Superior temporal gyrus (tissue), 1 donor: ENCODE measurements at regions not wholly inside any gene's neighbourhood (a gene's known extent, or its start where the extent isn't known, plus 50 kb on each side); places are given as distances from the start of the nearest gene placed in this dataset.
A peak's percentile ranks its signal among the peaks of the same experiment; 100 is the strongest.
"Not testable (repeated sequence)": the region's sequence is repeated elsewhere in the genome, so short reads cannot be mapped to it uniquely, and the experiment has no call there.

Experiments used
- DNase-seq: peaks from one replicate; pipeline ENCODE4 v3.0.0-alpha.2; 2016; ENCODE audit errors: extremely low spot score

GRCh38 chrY:20042993-20043392 is 298.5 kb upstream of the KDM5D start:
- DNase-seq, result no peak

GRCh38 chrY:20025676-20026075 is 281.1 kb upstream of the KDM5D start:
- no peak for DNase-seq

- DNase-seq, result not testable (repeated sequence)
Measured at GRCh38 chrY:19993410-19993809, 248.9 kb upstream of the KDM5D start.

GRCh38 chrY:19973012-19973411 is 228.5 kb upstream of the KDM5D start:
- DNase-seq, result no peak

GRCh38 chrY:19947702-19948101 is 203.2 kb upstream of the KDM5D start:
- no peak for DNase-seq

GRCh38 chrY:19899011-19899410 is 154.5 kb upstream of the KDM5D start:
- no peak for DNase-seq

- peak; percentile 46 for DNase-seq
Measured at GRCh38 chrY:19892076-19892964, 147.8 kb upstream of the KDM5D start.

- DNase-seq, result no peak
Measured at GRCh38 chrY:19882145-19882544, 137.6 kb upstream of the KDM5D start.

GRCh38 chrY:19869715-19870114 is 125.2 kb upstream of the KDM5D start:
- no peak for DNase-seq

- DNase-seq, result no peak
Measured at GRCh38 chrY:19869281-19869680, 124.8 kb upstream of the KDM5D start.

GRCh38 chrY:19868647-19869046 is 124.1 kb upstream of the KDM5D start:
- no peak for DNase-seq

GRCh38 chrY:19856474-19857135 is 112.1 kb upstream of the KDM5D start:
- no peak for DNase-seq

- DNase-seq, result no peak
Measured at GRCh38 chrY:19842972-19843371, 98.4 kb upstream of the KDM5D start.

- DNase-seq, result no peak
Measured at GRCh38 chrY:19824136-19824535, 79.6 kb upstream of the KDM5D start.

GRCh38 chrY:19818546-19818945 is 74.0 kb upstream of the KDM5D start:
- DNase-seq, result no peak

GRCh38 chrY:19816920-19817319 is 72.4 kb upstream of the KDM5D start:
- peak; percentile 13 for DNase-seq

- no peak for DNase-seq
Measured at GRCh38 chrY:19816053-19816823, 71.7 kb upstream of the KDM5D start.
